ENCODE measurements at regions not wholly inside any gene's neighbourhood (a gene's known extent, or its start where the extent isn't known, plus 50 kb on each side); places are given as distances from the start of the nearest gene placed in this dataset.

DNA sequence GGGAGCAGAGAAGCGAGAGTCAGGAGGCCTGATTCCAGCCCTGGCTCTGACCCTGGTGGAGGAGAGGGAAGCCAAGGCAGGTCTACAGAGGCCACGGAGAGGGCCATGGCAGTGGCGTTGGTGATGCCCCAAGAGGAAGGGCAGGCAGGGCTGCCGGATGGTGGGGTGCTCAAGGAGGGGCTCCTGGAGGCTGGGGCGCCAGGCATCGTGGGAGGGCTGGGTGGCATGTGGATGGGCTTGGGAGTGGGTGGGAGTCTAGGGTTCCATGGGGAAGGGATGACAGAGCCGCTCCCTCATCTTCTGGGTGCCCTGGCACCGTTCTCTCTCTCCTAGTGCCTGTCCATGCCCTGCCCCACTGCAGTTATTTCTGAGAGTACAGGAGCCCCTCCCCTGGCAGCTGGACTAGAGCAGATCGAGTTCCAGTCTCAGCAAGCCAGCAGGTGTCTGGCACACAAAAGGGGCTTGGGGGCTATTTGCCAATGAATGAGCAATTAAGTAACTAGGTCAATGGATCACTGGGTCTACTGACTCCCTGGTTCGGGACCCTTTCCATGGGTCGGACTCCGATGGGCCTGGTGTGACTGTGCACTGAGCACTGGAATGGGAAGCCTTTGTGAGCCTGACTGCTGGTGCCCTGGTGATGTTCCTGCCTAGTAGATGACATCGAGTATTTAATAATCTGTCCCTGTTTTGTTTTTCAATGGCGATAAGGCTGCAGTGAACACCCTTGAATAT lies 570.0 kb downstream of the TBC1D22A start:
- no peak for TF ChIP-seq SPI1 (IDR thresholded peaks at IDR 0.05; ENCODE audit: low read depth, low read length)
- no peak for TF ChIP-seq POLR2AphosphoS5 (IDR thresholded peaks at IDR 0.05; ENCODE audit: low read depth, low read length)
- TF ChIP-seq POLR2A (IDR thresholded peaks at IDR 0.05; ENCODE audit: low read depth, low read length) = no peak
- no peak for TF ChIP-seq PAX5 (IDR thresholded peaks at IDR 0.05; ENCODE audit: insufficient read depth, low read length, severe bottlenecking)
- TF ChIP-seq POU2F2 (IDR thresholded peaks at IDR 0.05; ENCODE audit: low read depth, low read length) = no peak

All from GM12891 (cell line).